Neural cell (in vitro differentiated cells): ENCODE measurements at regions not wholly inside any gene's neighbourhood (a gene's known extent, or its start where the extent isn't known, plus 50 kb on each side); places are given as distances from the start of the nearest gene placed in this dataset.

ENCODE experiments used
- H2AFZ ChIP-seq: fragments of 200-600, 300-800 bp; sonication (generic), shearing (Covaris generic); 2 replicates; pipeline ENCODE4 v1.6.0; 2014; ENCODE audit warnings: low read depth, mild to moderate bottlenecking, antibody characterized with exemption, low read length, moderate library complexity
- H3F3A ChIP-seq: fragments of 200-600 bp; shearing (Covaris generic); 2 replicates; pipeline ENCODE4 v1.6.1; 2016; ENCODE audit warnings: mild to moderate bottlenecking, moderate library complexity, mixed read lengths, antibody characterized with exemption, low read length; ENCODE audit not compliant: insufficient read depth, poor library complexity, severe bottlenecking
- H3K27ac ChIP-seq: fragments of 200-600, 300-800 bp; sonication (generic), shearing (Covaris generic); 2 replicates; pipeline ENCODE4 v1.5.1; 2014; ENCODE audit warnings: mild to moderate bottlenecking, low read length, moderate library complexity
- H3K27me3 ChIP-seq: fragments of 300-800, 200-600 bp; sonication (generic), shearing (Covaris generic); 2 replicates; pipeline ENCODE4 v1.6.0; 2014; ENCODE audit warnings: mild to moderate bottlenecking, low read depth, low read length, moderate library complexity; ENCODE audit not compliant: insufficient read depth
- H3K36me3 ChIP-seq: fragments of 300-800, 200-600 bp; sonication (generic), shearing (Covaris generic); 2 replicates; pipeline ENCODE4 v1.5.1; 2014; ENCODE audit warnings: mild to moderate bottlenecking, antibody characterized with exemption, low read length, moderate library complexity; ENCODE audit not compliant: insufficient read depth
- H3K4me2 ChIP-seq: fragments of 300-800, 200-600 bp; sonication (generic), shearing (Covaris generic); 2 replicates; pipeline ENCODE4 v1.6.0; 2014; ENCODE audit warnings: mild to moderate bottlenecking, low read length
- H3K4me3 ChIP-seq: fragments of 300-800, 200-600 bp; sonication (generic), shearing (Covaris generic); 2 replicates; pipeline ENCODE4 v1.5.1; 2014; ENCODE audit warnings: mild to moderate bottlenecking, low read length, moderate library complexity
- H3K79me2 ChIP-seq: fragments of 200-600 bp; shearing (Covaris generic); replicated peaks from 2 replicates; pipeline ENCODE4 v1.6.0; 2014; ENCODE audit warnings: mild to moderate bottlenecking, low read length, moderate library complexity; ENCODE audit not compliant: insufficient read depth
- H3K9ac ChIP-seq: fragments of 300-800, 200-600 bp; sonication (generic), shearing (Covaris generic); 2 replicates; pipeline ENCODE4 v1.6.1; 2016; ENCODE audit warnings: mild to moderate bottlenecking, low read length, mixed read lengths
- H3K9me2 ChIP-seq: fragments of 200-600 bp; shearing (Covaris generic); 2 replicates; pipeline ENCODE4 v1.6.1; 2016; ENCODE audit warnings: mild to moderate bottlenecking, low read length, mixed read lengths; ENCODE audit not compliant: insufficient read depth
- H3K9me3 ChIP-seq: fragments of 200-600, 300-800 bp; sonication (generic), shearing (Covaris generic); 2 replicates; pipeline ENCODE4 v1.6.1; 2016; ENCODE audit warnings: mild to moderate bottlenecking, mixed run types, low read length, moderate library complexity, mixed read lengths
- H4K20me1 ChIP-seq: fragments of 200-600 bp; shearing (Covaris generic); 2 replicates; pipeline ENCODE4 v1.6.1; 2016; ENCODE audit warnings: mild to moderate bottlenecking, mixed run types; ENCODE audit not compliant: insufficient read depth
- EP300 ChIP-seq: fragments of 450-650 bp; conservative IDR thresholded peaks from 2 replicates; pipeline ENCODE4 v1.6.1; 2014; ENCODE audit warnings: antibody characterized with exemption, mild to moderate bottlenecking, moderate library complexity; ENCODE audit not compliant: poor library complexity, severe bottlenecking
- EZH2 ChIP-seq: fragments of 200-600, 300-800 bp; shearing (Covaris generic), sonication (generic); IDR thresholded peaks from 2 replicates; pipeline ENCODE4 v1.6.1; 2014; ENCODE audit warnings: antibody characterized with exemption, low read length, borderline replicate concordance, mild to moderate bottlenecking; ENCODE audit not compliant: insufficient read depth, poor library complexity, severe bottlenecking
- MXI1 ChIP-seq: fragments of 450-650 bp; conservative IDR thresholded peaks from 2 replicates; pipeline ENCODE4 v1.6.1; 2014; ENCODE audit warnings: antibody characterized with exemption, mild to moderate bottlenecking; ENCODE audit not compliant: poor library complexity, severe bottlenecking
- POLR2AphosphoS5 ChIP-seq: IDR thresholded peaks from 2 replicates; pipeline ENCODE4 v1.6.1; 2012
- RAD21 ChIP-seq: fragments of 450-650 bp; conservative IDR thresholded peaks from 2 replicates; pipeline ENCODE4 v1.6.1; 2014; ENCODE audit warnings: antibody characterized with exemption, mild to moderate bottlenecking, moderate library complexity
- SMC3 ChIP-seq: fragments of 450-650 bp; conservative IDR thresholded peaks from 2 replicates; pipeline ENCODE4 v1.6.1; 2014; ENCODE audit warnings: antibody characterized with exemption, mild to moderate bottlenecking, moderate library complexity; ENCODE audit not compliant: poor library complexity
- TAF1 ChIP-seq: IDR thresholded peaks from 2 replicates; pipeline ENCODE4 v1.6.1; 2012; ENCODE audit warnings: low read depth
- TF ChIP-seq, protein P1 (sequence below): IDR thresholded peaks from 2 replicates; pipeline ENCODE4 v1.6.1; 2012; ENCODE audit warnings: borderline replicate concordance
- TF ChIP-seq, protein P2 (sequence below): fragments of 450-650 bp; IDR thresholded peaks from 2 replicates; pipeline ENCODE4 v1.5.1; 2014; ENCODE audit warnings: antibody characterized with exemption, mild to moderate bottlenecking, moderate library complexity; ENCODE audit not compliant: poor library complexity, severe bottlenecking

DNA sequence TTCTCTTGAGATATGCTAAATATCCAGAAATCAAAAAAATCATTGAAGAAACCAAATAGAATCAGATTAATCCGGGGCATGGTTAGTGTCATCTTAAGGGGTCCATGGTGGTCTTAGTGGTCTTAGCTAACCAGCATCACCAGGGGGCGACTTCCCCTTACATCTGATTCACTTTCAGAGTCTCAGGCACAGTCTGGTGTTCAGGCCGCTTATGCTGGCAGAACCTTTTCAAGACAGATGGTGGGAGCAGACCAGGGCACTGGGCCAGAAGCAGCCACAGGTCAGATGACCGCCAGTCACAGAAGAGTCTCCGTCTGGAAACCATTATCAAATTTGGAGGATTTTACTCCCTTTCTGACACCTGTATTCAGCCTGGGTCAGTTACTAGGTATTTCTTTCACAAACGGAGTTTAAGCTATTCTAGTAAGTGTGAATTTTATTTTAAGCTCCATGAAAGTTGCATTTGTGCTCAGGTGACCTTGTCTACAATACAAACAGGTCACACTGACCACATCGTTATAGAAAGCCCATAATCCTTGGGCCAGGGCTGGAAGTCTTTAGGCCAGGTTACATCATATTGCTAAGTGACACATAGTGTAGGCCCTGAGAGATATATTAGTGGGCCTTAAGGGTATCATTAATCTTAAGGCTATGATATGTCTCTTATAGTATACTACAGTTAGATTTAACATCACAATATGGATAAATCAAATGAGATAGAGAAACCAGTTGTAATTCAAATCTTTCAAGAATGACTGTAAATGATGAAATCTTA lies 365.5 kb downstream of the GBE1 start:
- no peaks in the 10 kb centered on the region for H3K36me3 ChIP-seq
- H3K27me3 ChIP-seq, result no peaks in the 10 kb centered on the region
- no peak overlapping the region for H3K4me2 ChIP-seq
- H3K79me2 ChIP-seq, result no peaks in the 10 kb centered on the region
- H3F3A ChIP-seq, result no peaks in the 10 kb centered on the region
- no peak overlapping the region for H3K9ac ChIP-seq
- no peaks in the 10 kb centered on the region for H3K9me2 ChIP-seq
- no peak overlapping the region for H2AFZ ChIP-seq
- TF ChIP-seq MXI1 (no peak), EP300 (no peak), SMC3 (no peak), EZH2 (no peak)
- TF ChIP-seq, protein P1, sequence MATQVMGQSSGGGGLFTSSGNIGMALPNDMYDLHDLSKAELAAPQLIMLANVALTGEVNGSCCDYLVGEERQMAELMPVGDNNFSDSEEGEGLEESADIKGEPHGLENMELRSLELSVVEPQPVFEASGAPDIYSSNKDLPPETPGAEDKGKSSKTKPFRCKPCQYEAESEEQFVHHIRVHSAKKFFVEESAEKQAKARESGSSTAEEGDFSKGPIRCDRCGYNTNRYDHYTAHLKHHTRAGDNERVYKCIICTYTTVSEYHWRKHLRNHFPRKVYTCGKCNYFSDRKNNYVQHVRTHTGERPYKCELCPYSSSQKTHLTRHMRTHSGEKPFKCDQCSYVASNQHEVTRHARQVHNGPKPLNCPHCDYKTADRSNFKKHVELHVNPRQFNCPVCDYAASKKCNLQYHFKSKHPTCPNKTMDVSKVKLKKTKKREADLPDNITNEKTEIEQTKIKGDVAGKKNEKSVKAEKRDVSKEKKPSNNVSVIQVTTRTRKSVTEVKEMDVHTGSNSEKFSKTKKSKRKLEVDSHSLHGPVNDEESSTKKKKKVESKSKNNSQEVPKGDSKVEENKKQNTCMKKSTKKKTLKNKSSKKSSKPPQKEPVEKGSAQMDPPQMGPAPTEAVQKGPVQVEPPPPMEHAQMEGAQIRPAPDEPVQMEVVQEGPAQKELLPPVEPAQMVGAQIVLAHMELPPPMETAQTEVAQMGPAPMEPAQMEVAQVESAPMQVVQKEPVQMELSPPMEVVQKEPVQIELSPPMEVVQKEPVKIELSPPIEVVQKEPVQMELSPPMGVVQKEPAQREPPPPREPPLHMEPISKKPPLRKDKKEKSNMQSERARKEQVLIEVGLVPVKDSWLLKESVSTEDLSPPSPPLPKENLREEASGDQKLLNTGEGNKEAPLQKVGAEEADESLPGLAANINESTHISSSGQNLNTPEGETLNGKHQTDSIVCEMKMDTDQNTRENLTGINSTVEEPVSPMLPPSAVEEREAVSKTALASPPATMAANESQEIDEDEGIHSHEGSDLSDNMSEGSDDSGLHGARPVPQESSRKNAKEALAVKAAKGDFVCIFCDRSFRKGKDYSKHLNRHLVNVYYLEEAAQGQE, result no peak
- no peak overlapping the region for H3K27ac ChIP-seq
- H3K9me3 ChIP-seq, result no peaks in the 10 kb centered on the region
- no peak overlapping the region for H3K4me3 ChIP-seq
- H4K20me1 ChIP-seq, result no peaks in the 10 kb centered on the region

DNA sequence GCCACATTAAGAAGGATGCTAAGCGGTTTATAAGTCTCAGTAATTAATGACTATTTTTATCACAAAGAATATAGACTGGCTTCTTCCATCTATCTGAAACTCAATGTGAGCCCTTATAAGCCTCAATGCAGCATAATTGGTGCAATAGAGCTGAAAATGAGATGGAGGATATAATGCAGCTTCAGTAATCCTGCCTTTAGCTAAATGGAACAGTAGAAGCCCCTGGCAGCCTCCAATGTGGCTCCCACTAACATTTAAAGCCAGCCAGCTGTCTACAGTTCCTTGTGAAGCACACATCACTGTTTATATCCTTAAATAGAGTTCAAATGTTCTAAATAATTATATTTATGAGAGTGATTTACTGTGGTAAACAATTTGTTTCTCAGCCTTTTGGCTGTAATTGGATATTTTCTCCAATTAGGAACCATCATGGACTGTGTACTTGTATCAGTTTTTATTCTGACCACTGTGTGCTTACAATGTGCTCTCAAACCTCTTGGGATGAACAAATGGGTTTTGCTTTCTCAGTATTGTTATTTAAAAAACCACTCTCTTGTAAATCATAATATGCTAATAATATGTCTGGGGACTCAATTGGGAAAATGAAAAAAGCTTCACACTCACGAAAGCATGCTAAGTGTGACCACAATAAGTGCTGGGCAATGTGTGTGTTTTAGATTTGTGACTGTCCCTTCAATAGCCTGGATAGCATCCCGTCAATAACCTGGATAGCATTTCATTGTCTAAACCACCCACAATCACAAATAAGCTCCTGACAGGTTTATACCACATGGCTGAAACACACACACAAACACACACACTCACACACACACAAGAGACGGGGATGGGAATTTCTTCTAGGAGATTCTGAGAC lies 366.6 kb downstream of the GBE1 start:
- Histone ChIP-seq H3K4me2 (no peak overlapping the region), H3K9me2 (no peaks in the 10 kb centered on the region), H2AFZ (no peak overlapping the region), H3K27me3 (no peaks in the 10 kb centered on the region), H3K79me2 (no peaks in the 10 kb centered on the region), H3F3A (no peaks in the 10 kb centered on the region), H4K20me1 (no peaks in the 10 kb centered on the region), H3K4me3 (no peak overlapping the region), H3K9ac (no peak overlapping the region), H3K27ac (no peak overlapping the region), H3K9me3 (no peaks in the 10 kb centered on the region), H3K36me3 (no peaks in the 10 kb centered on the region)
- TF ChIP-seq, protein P1, result no peak
- TF ChIP-seq EP300 (no peak), SMC3 (no peak), MXI1 (no peak), POLR2AphosphoS5 (no peak), RAD21 (no peak), TAF1 (no peak), EZH2 (no peak)
- TF ChIP-seq, protein P2, sequence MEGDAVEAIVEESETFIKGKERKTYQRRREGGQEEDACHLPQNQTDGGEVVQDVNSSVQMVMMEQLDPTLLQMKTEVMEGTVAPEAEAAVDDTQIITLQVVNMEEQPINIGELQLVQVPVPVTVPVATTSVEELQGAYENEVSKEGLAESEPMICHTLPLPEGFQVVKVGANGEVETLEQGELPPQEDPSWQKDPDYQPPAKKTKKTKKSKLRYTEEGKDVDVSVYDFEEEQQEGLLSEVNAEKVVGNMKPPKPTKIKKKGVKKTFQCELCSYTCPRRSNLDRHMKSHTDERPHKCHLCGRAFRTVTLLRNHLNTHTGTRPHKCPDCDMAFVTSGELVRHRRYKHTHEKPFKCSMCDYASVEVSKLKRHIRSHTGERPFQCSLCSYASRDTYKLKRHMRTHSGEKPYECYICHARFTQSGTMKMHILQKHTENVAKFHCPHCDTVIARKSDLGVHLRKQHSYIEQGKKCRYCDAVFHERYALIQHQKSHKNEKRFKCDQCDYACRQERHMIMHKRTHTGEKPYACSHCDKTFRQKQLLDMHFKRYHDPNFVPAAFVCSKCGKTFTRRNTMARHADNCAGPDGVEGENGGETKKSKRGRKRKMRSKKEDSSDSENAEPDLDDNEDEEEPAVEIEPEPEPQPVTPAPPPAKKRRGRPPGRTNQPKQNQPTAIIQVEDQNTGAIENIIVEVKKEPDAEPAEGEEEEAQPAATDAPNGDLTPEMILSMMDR, result no peak
